Muscle layer of duodenum (tissue), 2 donors: ENCODE measurements at regions not wholly inside any gene's neighbourhood (a gene's known extent, or its start where the extent isn't known, plus 50 kb on each side); places are given as distances from the start of the nearest gene placed in this dataset.

Experiments used
- H3K27ac ChIP-seq: one replicate; pipeline ENCODE4 v1.7.0; 2013; ENCODE audit warnings: mild to moderate bottlenecking, low read length
- H3K27me3 ChIP-seq: one replicate; pipeline ENCODE4 v1.7.0; 2013; ENCODE audit warnings: low read depth, mild to moderate bottlenecking, control low read depth, low read length
- H3K36me3 ChIP-seq, 2 donors: one replicate each; pipeline ENCODE4 v1.7.0; 2013; ENCODE audit warnings: low read length in 2 of 2, control low read depth in 1 of 2, mild to moderate bottlenecking in 1 of 2; ENCODE audit not compliant: insufficient read depth in 2 of 2, control insufficient read depth in 1 of 2
- H3K4me1 ChIP-seq, 2 donors: one replicate each; pipeline ENCODE4 v1.7.0; 2013; ENCODE audit warnings: low read length in 2 of 2, mild to moderate bottlenecking in 2 of 2, control low read depth in 1 of 2, moderate library complexity in 1 of 2; ENCODE audit not compliant: insufficient read depth in 2 of 2, control insufficient read depth in 1 of 2
- H3K4me3 ChIP-seq, 2 donors: one replicate each; pipeline ENCODE4 v1.7.0; 2013; ENCODE audit warnings: low read length in 2 of 2, low read depth in 1 of 2, mild to moderate bottlenecking in 1 of 2
- H3K9me3 ChIP-seq, 2 donors: one replicate each; pipeline ENCODE4 v1.7.0; 2013; ENCODE audit warnings: low read length in 2 of 2, control low read depth in 1 of 2, mild to moderate bottlenecking in 1 of 2; ENCODE audit not compliant: control insufficient read depth in 1 of 2
- donor health status: healthy.

DNA sequence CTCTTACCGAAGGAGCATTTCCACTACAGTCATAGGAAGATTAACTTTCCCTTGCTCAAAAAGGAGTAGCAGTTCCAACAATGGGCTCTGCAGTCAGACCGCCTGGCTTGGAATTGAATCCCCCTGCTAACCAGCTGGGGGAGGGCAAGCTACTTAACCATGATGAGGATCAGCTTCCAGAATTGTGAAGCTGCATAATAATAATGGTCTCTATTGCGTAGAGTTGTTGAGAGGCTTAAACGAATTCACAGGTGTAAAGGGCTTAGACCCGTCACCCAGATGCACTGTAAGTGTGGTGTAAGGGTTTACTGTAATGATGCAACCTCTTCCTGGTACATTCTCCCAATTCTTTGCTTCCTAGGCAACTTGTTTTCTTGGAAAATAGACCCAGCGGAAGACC lies 185.2 kb upstream of the RGMA start:
- no peaks in the 10 kb centered on the region for H3K27me3 ChIP-seq
- H3K9me3 ChIP-seq = peaks cover 0 to 26% of the 10 kb centered on the region in 2 donors
- no peak overlapping the region for H3K27ac ChIP-seq
- H3K36me3 ChIP-seq = no peaks in the 10 kb centered on the region
- H3K4me1 ChIP-seq = no peaks in the 10 kb centered on the region
- H3K4me3 ChIP-seq = no peak overlapping the region

GRCh38 chr15:93271871-93272270 lies 182.9 kb upstream of the RGMA start:
- H3K27me3 ChIP-seq = no peaks in the 10 kb centered on the region
- no peaks in the 10 kb centered on the region for H3K36me3 ChIP-seq
- no peaks in the 10 kb centered on the region for H3K4me1 ChIP-seq
- no peak overlapping the region for H3K27ac ChIP-seq
- H3K9me3 ChIP-seq = peaks cover 0 to 26% of the 10 kb centered on the region in 2 donors
- H3K4me3 ChIP-seq = no peak overlapping the region

DNA sequence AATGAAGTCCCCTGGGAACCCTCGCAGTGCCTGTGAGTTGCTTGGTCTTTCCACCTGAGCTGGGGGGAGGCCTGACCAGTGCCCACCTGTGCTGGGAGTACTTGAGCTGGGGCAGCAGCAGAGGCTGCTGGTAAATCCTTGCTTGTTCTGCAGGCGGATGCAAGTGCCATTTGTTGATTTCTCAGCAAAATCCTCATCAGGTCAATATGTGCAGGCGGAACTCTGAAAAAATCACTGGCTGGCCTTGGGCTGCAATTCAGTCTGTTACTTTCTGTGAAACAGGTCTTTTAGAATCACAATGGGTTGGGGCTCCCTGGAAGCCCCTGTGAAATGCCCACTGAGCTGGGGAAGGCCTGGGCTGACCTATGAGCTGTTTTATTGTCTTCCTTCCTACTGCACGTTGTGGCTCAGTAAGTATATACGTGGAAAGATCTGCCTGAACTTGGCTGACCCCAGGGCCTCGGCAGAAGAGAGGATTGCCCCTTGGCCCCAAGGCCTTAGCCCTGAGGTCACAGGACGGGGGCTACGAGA lies 182.0 kb upstream of the RGMA start:
- Histone ChIP-seq H3K36me3 (no peaks in the 10 kb centered on the region), H3K4me1 (no peaks in the 10 kb centered on the region), H3K27me3 (no peaks in the 10 kb centered on the region), H3K4me3 (no peak overlapping the region), H3K9me3 (peaks cover 0 to 26% of the 10 kb centered on the region in 2 donors), H3K27ac (no peak overlapping the region)

DNA sequence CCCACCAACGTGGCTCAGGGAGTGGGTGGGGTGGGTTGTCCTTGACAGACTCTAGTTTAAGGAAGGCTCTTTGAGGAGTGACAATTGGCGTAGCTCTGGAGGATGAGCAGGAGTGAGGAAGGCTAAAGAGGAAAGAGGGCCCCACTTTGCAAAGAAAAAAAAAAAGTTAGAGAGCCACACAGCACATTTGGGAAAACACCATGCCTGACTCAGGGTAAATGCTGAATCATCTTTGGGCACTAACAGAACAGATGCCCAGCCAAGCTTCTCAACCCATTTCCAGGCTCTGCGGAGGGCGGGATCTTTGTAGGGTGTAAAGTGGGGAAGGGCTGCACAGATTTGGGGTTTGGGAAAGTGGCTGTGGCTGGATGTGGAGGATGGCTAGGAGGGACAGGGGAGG lies 179.1 kb upstream of the RGMA start:
- Histone ChIP-seq H3K4me1 (no peaks in the 10 kb centered on the region), H3K27me3 (no peaks in the 10 kb centered on the region), H3K36me3 (no peaks in the 10 kb centered on the region), H3K4me3 (no peak overlapping the region), H3K27ac (no peak overlapping the region), H3K9me3 (peaks cover 0 to 32% of the 10 kb centered on the region in 2 donors)

- Histone ChIP-seq H3K36me3 (no peaks in the 10 kb centered on the region), H3K27ac (no peak overlapping the region), H3K4me1 (no peaks in the 10 kb centered on the region), H3K4me3 (no peak overlapping the region), H3K27me3 (no peaks in the 10 kb centered on the region), H3K9me3 (peaks cover 0 to 22% of the 10 kb centered on the region in 2 donors)
Observed at GRCh38 chr15:93266291-93266690, 177.3 kb upstream of the RGMA start.

DNA sequence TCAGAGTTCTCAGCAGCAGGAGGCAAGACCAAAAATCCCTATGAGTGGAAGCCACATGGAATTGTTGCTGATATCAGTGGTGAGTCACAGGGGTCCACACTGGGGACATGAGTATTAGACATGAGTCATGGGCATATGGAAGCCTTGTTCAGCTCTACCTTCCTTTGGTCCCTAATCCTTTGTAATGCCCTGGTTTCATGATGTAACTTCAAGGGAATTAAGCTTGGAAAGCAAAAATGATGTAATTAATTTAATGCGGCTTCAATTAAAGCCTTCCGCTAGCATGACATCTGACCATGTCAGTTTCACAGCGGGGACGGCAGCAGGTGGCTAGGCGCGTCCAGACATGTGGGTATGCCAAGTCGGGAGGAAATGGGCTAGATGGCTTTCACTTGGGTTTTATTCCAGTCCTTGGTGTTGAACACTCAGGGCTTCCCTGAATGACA lies 176.1 kb upstream of the RGMA start:
- Histone ChIP-seq H3K27ac (no peak overlapping the region), H3K27me3 (no peaks in the 10 kb centered on the region), H3K4me3 (no peak overlapping the region), H3K36me3 (no peaks in the 10 kb centered on the region), H3K4me1 (no peaks in the 10 kb centered on the region), H3K9me3 (peaks cover 0 to 12% of the 10 kb centered on the region in 2 donors)

DNA sequence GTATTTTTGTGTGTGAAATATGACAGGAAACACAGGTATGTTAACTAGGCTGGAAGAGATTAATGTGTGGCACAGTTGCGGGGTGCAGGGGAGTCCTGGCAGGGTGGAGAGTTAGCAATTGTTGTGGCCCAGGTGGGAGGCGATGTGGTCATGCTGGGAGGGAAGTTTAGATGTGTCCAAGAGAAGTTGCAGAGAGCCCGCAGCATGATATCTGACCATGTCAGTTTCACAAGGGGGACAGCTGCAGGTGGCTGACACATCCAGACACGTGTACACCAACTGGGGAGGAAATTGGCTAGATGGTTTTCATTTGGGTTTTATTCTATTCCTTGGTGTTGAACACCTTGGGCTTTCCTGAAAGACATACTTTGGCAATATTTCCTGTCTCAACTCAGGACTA lies 172.8 kb upstream of the RGMA start:
- Histone ChIP-seq H3K4me1 (no peaks in the 10 kb centered on the region), H3K4me3 (no peak overlapping the region), H3K27ac (no peak overlapping the region), H3K9me3 (peaks cover 0 to 9% of the 10 kb centered on the region in 2 donors), H3K36me3 (no peaks in the 10 kb centered on the region), H3K27me3 (no peaks in the 10 kb centered on the region)

DNA sequence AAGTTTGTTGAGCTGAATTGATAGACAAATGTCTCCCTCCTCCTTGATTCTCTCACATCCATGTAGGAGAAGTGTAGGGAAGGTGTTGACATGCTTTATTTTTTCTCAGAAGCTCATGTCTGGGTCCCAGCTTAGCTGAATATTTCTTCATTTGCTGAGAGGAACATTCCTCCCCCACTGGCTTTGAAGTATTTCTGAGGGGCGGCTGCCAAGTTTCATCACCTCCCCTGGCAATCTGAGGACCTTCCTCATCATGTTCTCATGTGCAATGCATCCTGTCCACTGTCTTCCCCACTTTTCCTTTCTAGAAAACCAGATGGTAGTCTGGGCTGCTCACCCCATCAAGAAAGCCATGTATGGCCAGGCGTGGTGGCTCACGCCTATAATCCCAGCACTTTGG lies 168.9 kb upstream of the RGMA start:
- H3K4me1 ChIP-seq = peaks cover 1 to 3% of the 10 kb centered on the region in 2 donors
- H3K9me3 ChIP-seq = no peaks in the 10 kb centered on the region
- H3K36me3 ChIP-seq = no peaks in the 10 kb centered on the region
- no peak overlapping the region for H3K4me3 ChIP-seq
- H3K27ac ChIP-seq = no peak overlapping the region
- no peaks in the 10 kb centered on the region for H3K27me3 ChIP-seq

DNA sequence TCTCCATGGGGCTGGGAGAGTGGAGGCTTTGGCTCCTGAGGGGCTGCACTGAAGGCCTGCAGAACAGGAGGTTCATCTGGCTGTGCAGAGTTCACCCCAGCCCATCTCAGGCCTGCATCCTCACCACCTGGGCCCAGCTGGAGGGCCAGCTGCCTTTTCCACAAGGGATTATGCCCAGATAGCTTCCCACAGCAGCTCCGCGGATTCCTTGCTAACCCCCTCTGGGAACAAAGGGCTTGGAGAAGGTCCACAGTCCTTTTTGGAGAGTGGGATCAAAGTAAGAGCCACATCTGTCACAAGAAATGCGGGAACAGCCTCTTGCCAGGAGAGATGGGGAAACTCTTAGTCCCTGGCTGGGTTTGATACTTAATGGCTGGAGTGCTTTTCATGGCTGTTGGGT lies 164.7 kb upstream of the RGMA start:
- no peak overlapping the region for H3K27ac ChIP-seq
- no peaks in the 10 kb centered on the region for H3K9me3 ChIP-seq
- no peaks in the 10 kb centered on the region for H3K27me3 ChIP-seq

DNA sequence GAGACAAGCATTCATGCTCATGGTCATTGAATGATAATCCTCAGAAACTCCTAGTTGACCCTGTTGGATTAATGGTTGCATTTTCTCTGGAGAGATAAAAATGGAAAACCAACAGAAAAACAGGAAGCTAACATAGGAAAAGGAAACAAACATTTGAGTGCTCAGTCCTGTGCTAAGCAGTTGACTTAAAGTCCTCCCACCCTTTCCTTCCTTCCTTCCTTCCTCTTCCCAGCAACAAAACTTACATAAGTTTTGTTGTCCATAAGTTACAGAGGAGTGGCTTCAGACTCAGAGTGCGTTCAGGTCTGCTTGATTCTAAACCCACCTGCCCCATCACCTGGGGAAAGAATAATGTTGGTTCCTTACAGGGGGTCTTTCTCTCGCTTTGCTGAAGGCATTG lies 163.8 kb upstream of the RGMA start:
- Histone ChIP-seq H3K27me3 (no peaks in the 10 kb centered on the region), H3K27ac (no peak overlapping the region), H3K9me3 (no peaks in the 10 kb centered on the region), H3K4me1 (peaks cover 3 to 5% of the 10 kb centered on the region in 2 donors), H3K36me3 (no peaks in the 10 kb centered on the region), H3K4me3 (no peak overlapping the region)

More for the DNA sequence above, 164.7 kb upstream of the RGMA start:
- Histone ChIP-seq H3K36me3 (no peaks in the 10 kb centered on the region), H3K4me1 (peaks cover 3 to 5% of the 10 kb centered on the region in 2 donors), H3K4me3 (no peak overlapping the region)

GRCh38 chr15:93250950-93251349 lies 161.9 kb upstream of the RGMA start:
- H3K9me3 ChIP-seq = no peaks in the 10 kb centered on the region
- peaks cover 3 to 5% of the 10 kb centered on the region in 2 donors for H3K4me1 ChIP-seq
- H3K4me3 ChIP-seq = no peak overlapping the region
- H3K27ac ChIP-seq = no peak overlapping the region
- H3K36me3 ChIP-seq = no peaks in the 10 kb centered on the region
- H3K27me3 ChIP-seq = no peaks in the 10 kb centered on the region

- Histone ChIP-seq H3K27ac (no peak overlapping the region), H3K9me3 (no peaks in the 10 kb centered on the region), H3K36me3 (no peaks in the 10 kb centered on the region), H3K27me3 (no peaks in the 10 kb centered on the region), H3K4me1 (peaks cover 3 to 5% of the 10 kb centered on the region in 2 donors), H3K4me3 (no peak overlapping the region)
Observed at GRCh38 chr15:93250209-93250608, 161.2 kb upstream of the RGMA start.
